Tibial nerve (tissue), 4 donors: ENCODE measurements at regions not wholly inside any gene's neighbourhood (a gene's known extent, or its start where the extent isn't known, plus 50 kb on each side); places are given as distances from the start of the nearest gene placed in this dataset.

Experiments
- CTCF ChIP-seq, 5 experiments: fragments of 200-600 bp in 3 of 5; fragments of 450-650 bp in 2 of 5; sonication (generic) in 3 of 5; IDR thresholded peaks; one replicate each; pipeline ENCODE4 v1.5.1; 2016 to 2019; ENCODE audit warnings: antibody characterized with exemption in 5 of 5, mild to moderate bottlenecking in 3 of 5, moderate library complexity in 2 of 5
- EP300 ChIP-seq, 2 donors: sonication (generic); formaldehyde crosslinking; IDR thresholded peaks; one replicate each; pipeline ENCODE4 v1.6.1; 2017; ENCODE audit warnings: antibody characterized with exemption in 2 of 2, mild to moderate bottlenecking in 1 of 2
- POLR2A ChIP-seq, 2 donors: fragments of 450-650 bp; IDR thresholded peaks; one replicate each; pipeline ENCODE4 v1.6.1; 2017; ENCODE audit warnings: antibody characterized with exemption in 2 of 2, mild to moderate bottlenecking in 2 of 2, moderate library complexity in 2 of 2

- TF ChIP-seq CTCF (IDR thresholded peaks at IDR 0.05) (no peak), POLR2A (IDR thresholded peaks at IDR 0.05) (no peak), EP300 (IDR thresholded peaks at IDR 0.05) (no peak)
These were observed 1525.9 kb upstream of the SLC10A2 start for GRCh38 chr13:104592127-104592526.
